H9 (cell line): ENCODE measurements at regions not wholly inside any gene's neighbourhood (a gene's known extent, or its start where the extent isn't known, plus 50 kb on each side); places are given as distances from the start of the nearest gene placed in this dataset.

ENCODE experiments used
- DNase-seq: peaks from one replicate; pipeline ENCODE4 v3.0.0-alpha.2; 2017
- H2AFZ ChIP-seq: one replicate; pipeline ENCODE4 v1.6.1; 2013; ENCODE audit warnings: mild to moderate bottlenecking, low read length, control low read depth, moderate library complexity
- H2AK5ac ChIP-seq: 2 replicates; pipeline ENCODE4 v1.6.1; 2013; ENCODE audit warnings: low read length, control low read depth, mixed read lengths; ENCODE audit not compliant: insufficient read length
- H2BK120ac ChIP-seq: one replicate; pipeline ENCODE4 v1.6.1; 2013; ENCODE audit warnings: low read depth, mild to moderate bottlenecking, low read length, control low read depth, inconsistent platforms; ENCODE audit not compliant: poor library complexity, severe bottlenecking
- H2BK12ac ChIP-seq: 2 replicates; pipeline ENCODE4 v1.6.1; 2013; ENCODE audit warnings: low read length, control low read depth, mixed read lengths, low read depth; ENCODE audit not compliant: insufficient read length
- H2BK15ac ChIP-seq: 2 replicates; pipeline ENCODE4 v1.6.1; 2013; ENCODE audit warnings: low read depth, low read length, control low read depth
- H2BK20ac ChIP-seq: one replicate; pipeline ENCODE4 v1.6.1; 2013; ENCODE audit warnings: low read depth, mild to moderate bottlenecking, low read length, control low read depth, inconsistent platforms; ENCODE audit not compliant: poor library complexity, severe bottlenecking
- H2BK5ac ChIP-seq: 2 replicates; pipeline ENCODE4 v1.6.1; 2013; ENCODE audit warnings: low read length, control low read depth, mixed read lengths; ENCODE audit not compliant: insufficient read length
- H3K14ac ChIP-seq: 2 replicates; pipeline ENCODE4 v1.6.1; 2013; ENCODE audit warnings: low read length, control low read depth; ENCODE audit not compliant: insufficient read depth
- H3K18ac ChIP-seq: 2 replicates; pipeline ENCODE4 v1.6.1; 2013; ENCODE audit warnings: low read depth, mild to moderate bottlenecking, mixed read lengths, low read length, control low read depth; ENCODE audit not compliant: insufficient read length
- H3K23ac ChIP-seq: 2 replicates; pipeline ENCODE4 v1.6.1; 2013; ENCODE audit warnings: low read length, control low read depth, mixed read lengths, low read depth; ENCODE audit not compliant: insufficient read length
- H3K23me2 ChIP-seq: 2 replicates; pipeline ENCODE4 v1.6.1; 2013; ENCODE audit warnings: low read depth, mild to moderate bottlenecking, mixed read lengths, low read length, control low read depth; ENCODE audit not compliant: insufficient read length, poor library complexity, severe bottlenecking
- H3K27ac ChIP-seq: 2 replicates; pipeline ENCODE4 v1.5.1; 2013; ENCODE audit warnings: low read length, control low read depth, mixed read lengths, low read depth; ENCODE audit not compliant: insufficient read length
- H3K27me3 ChIP-seq: 2 replicates; pipeline ENCODE4 v1.6.1; 2013; ENCODE audit warnings: low read length, control low read depth, inconsistent platforms; ENCODE audit not compliant: insufficient read depth
- H3K4ac ChIP-seq: 2 replicates; pipeline ENCODE4 v1.6.1; 2013; ENCODE audit warnings: low read depth, mild to moderate bottlenecking, control low read depth, inconsistent platforms, low read length, moderate library complexity
- H3K4me1 ChIP-seq: 2 replicates; pipeline ENCODE4 v1.6.1; 2013; ENCODE audit warnings: low read length, control low read depth, inconsistent platforms; ENCODE audit not compliant: insufficient read depth
- H3K4me2 ChIP-seq: 2 replicates; pipeline ENCODE4 v1.6.1; 2013; ENCODE audit warnings: low read length, control low read depth, mixed read lengths; ENCODE audit not compliant: insufficient read length, insufficient read depth
- H3K56ac ChIP-seq: 2 replicates; pipeline ENCODE4 v1.6.1; 2013; ENCODE audit warnings: low read depth, mild to moderate bottlenecking, mixed read lengths, low read length, control low read depth; ENCODE audit not compliant: insufficient read length
- H3K79me1 ChIP-seq: 2 replicates; pipeline ENCODE4 v1.6.1; 2013; ENCODE audit warnings: low read depth, mild to moderate bottlenecking, moderate library complexity, low read length, control low read depth, inconsistent platforms; ENCODE audit not compliant: insufficient read depth, poor library complexity, severe bottlenecking
- H3K79me2 ChIP-seq: 2 replicates; pipeline ENCODE4 v1.6.1; 2013; ENCODE audit warnings: low read length, control low read depth, inconsistent platforms; ENCODE audit not compliant: insufficient read depth
- H3K9ac ChIP-seq: 2 replicates; pipeline ENCODE4 v1.6.1; 2013; ENCODE audit warnings: low read length, control low read depth, mixed read lengths; ENCODE audit not compliant: insufficient read length; ENCODE audit errors: extremely low read depth
- H3K9me3 ChIP-seq: one replicate; pipeline ENCODE4 v1.6.1; 2013; ENCODE audit warnings: low read depth, low read length, inconsistent platforms; ENCODE audit not compliant: control insufficient read depth
- H3T11ph ChIP-seq: one replicate; pipeline ENCODE4 v1.6.1; 2013; ENCODE audit warnings: mild to moderate bottlenecking, low read length, control low read depth, inconsistent platforms
- H4K20me1 ChIP-seq: one replicate; pipeline ENCODE4 v1.6.1; 2013; ENCODE audit not compliant: control insufficient read depth, insufficient read length, insufficient read depth
- H4K5ac ChIP-seq: 2 replicates; pipeline ENCODE4 v1.6.1; 2013; ENCODE audit warnings: low read depth, mild to moderate bottlenecking, mixed read lengths, low read length, control low read depth; ENCODE audit not compliant: insufficient read length
- H4K8ac ChIP-seq: replicated peaks from 2 replicates; pipeline ENCODE4 v1.6.1; 2013; ENCODE audit warnings: low read length, control low read depth, mixed read lengths, low read depth; ENCODE audit not compliant: insufficient read length
- H4K91ac ChIP-seq: 2 replicates; pipeline ENCODE4 v1.6.1; 2013; ENCODE audit warnings: low read depth, mild to moderate bottlenecking, moderate library complexity, mixed read lengths, low read length, control low read depth; ENCODE audit not compliant: insufficient read length
- H3K27ac Mint-ChIP-seq, 3 experiments: 2 replicates in 2 of 3; 3 replicates in 1 of 3; pipeline ENCODE4 v1.8.0; 2020 to 2021; ENCODE audit warnings: mixed read lengths in 3 of 3, mild to moderate bottlenecking in 1 of 3, moderate library complexity in 1 of 3
- H3K27me3 Mint-ChIP-seq: 2 replicates; pipeline ENCODE4 v1.8.0; 2021; ENCODE audit warnings: low read depth, mild to moderate bottlenecking, moderate library complexity, mixed read lengths
- H3K36me3 Mint-ChIP-seq, 3 experiments: 2 replicates in 2 of 3; 3 replicates in 1 of 3; pipeline ENCODE4 v1.8.0; 2020 to 2021; ENCODE audit warnings: low read depth in 3 of 3, mixed read lengths in 3 of 3; ENCODE audit not compliant: insufficient read depth in 1 of 3
- H3K4me1 Mint-ChIP-seq, 2 experiments: 2 replicates each; pipeline ENCODE4 v1.8.0; 2020; ENCODE audit warnings: mixed read lengths in 2 of 2
- H3K4me3 Mint-ChIP-seq, 2 experiments: 2 replicates in 1 of 2; 3 replicates in 1 of 2; pipeline ENCODE4 v1.8.0; 2020 to 2021; ENCODE audit warnings: mild to moderate bottlenecking in 2 of 2, mixed read lengths in 2 of 2, moderate library complexity in 1 of 2
- H3K9me3 Mint-ChIP-seq, 2 experiments: 2 replicates in 1 of 2; 3 replicates in 1 of 2; pipeline ENCODE4 v1.8.0; 2020; ENCODE audit warnings: mild to moderate bottlenecking in 2 of 2, mixed read lengths in 2 of 2, moderate library complexity in 1 of 2
- WGBS: extraction: QIAGEN DNeasy Blood & Tissue Kit; methylation state at CpG from one replicate; pipeline ENCODE4 v1.1.7; 2013; ENCODE audit warnings: missing lambda C conversion rate, low lambda C conversion rate, mixed read lengths; ENCODE audit not compliant: insufficient read length; ENCODE audit errors: extremely low coverage; 5-methylcytosine and 5-hydroxymethylcytosine counted together
- TF ChIP-seq, protein P1 (sequence below): fragments of 200-600 bp; sonication (generic); conservative IDR thresholded peaks from 3 replicates; pipeline ENCODE4 v1.8.0; 2021; ENCODE audit warnings: antibody characterized with exemption, mild to moderate bottlenecking

GRCh38 chr4:136690360-136690759 is 841.9 kb downstream of the PCDH18 start:
- Histone ChIP-seq H2BK20ac (no peak overlapping the region), H4K5ac (no peak overlapping the region), H2BK15ac (no peak overlapping the region), H3K27me3 (no peaks in the 10 kb centered on the region), H3K4me1 (no peaks in the 10 kb centered on the region), H3K4me2 (no peak overlapping the region), H4K20me1 (no peaks in the 10 kb centered on the region), H3T11ph (no peak overlapping the region), H3K9ac (no peak overlapping the region), H3K79me2 (no peaks in the 10 kb centered on the region), H4K8ac (no peak overlapping the region), H4K91ac (no peak overlapping the region), H3K56ac (no peak overlapping the region), H3K4ac (no peak overlapping the region), H2BK5ac (no peak overlapping the region), H3K18ac (no peak overlapping the region), H3K9me3 (no peaks in the 10 kb centered on the region), H2AFZ (no peak overlapping the region), H3K23ac (no peak overlapping the region), H2BK120ac (no peak overlapping the region), H3K14ac (no peak overlapping the region), H3K23me2 (no peaks in the 10 kb centered on the region), H3K79me1 (no peaks in the 10 kb centered on the region), H2BK12ac (no peak overlapping the region), H3K27ac (no peak overlapping the region), H2AK5ac (no peak overlapping the region)
- Mint-ChIP-seq H3K27me3 (no peaks in the 10 kb centered on the region), H3K9me3 (peaks cover 0 to 4% of the 10 kb centered on the region in 2 experiments; a peak in 1 of 5 replicates), H3K4me3 (no peak overlapping the region), H3K27ac (no peak overlapping the region), H3K4me1 (peaks cover 18 to 21% of the 10 kb centered on the region in 2 experiments), H3K36me3 (peaks cover 2 to 4% (median 3%) of the 10 kb centered on the region in 3 experiments; a peak in 4 of 7 replicates)
- WGBS: no CpG with 5 or more reads among the region's 1 CpG
- TF ChIP-seq, protein P1, sequence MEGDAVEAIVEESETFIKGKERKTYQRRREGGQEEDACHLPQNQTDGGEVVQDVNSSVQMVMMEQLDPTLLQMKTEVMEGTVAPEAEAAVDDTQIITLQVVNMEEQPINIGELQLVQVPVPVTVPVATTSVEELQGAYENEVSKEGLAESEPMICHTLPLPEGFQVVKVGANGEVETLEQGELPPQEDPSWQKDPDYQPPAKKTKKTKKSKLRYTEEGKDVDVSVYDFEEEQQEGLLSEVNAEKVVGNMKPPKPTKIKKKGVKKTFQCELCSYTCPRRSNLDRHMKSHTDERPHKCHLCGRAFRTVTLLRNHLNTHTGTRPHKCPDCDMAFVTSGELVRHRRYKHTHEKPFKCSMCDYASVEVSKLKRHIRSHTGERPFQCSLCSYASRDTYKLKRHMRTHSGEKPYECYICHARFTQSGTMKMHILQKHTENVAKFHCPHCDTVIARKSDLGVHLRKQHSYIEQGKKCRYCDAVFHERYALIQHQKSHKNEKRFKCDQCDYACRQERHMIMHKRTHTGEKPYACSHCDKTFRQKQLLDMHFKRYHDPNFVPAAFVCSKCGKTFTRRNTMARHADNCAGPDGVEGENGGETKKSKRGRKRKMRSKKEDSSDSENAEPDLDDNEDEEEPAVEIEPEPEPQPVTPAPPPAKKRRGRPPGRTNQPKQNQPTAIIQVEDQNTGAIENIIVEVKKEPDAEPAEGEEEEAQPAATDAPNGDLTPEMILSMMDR: no peak
- DNase-seq: no peak
